ELF-1 (cell line): ENCODE measurements at regions not wholly inside any gene's neighbourhood (a gene's known extent, or its start where the extent isn't known, plus 50 kb on each side); places are given as distances from the start of the nearest gene placed in this dataset.
"Not testable (repeated sequence)": the region's sequence is repeated elsewhere in the genome, so short reads cannot be mapped to it uniquely, and the experiment has no call there.

ENCODE experiments used
- DNase-seq: peaks from one replicate; pipeline ENCODE4 v3.0.0-alpha.2; 2016; ENCODE audit warnings: low read depth, low spot score

- DNase-seq = no peak
Observed at GRCh38 chr9:31719262-31719661, 665.2 kb upstream of the ACO1 start.

- DNase-seq = no peak
Observed at GRCh38 chr9:31730398-31730797, 654.0 kb upstream of the ACO1 start.

GRCh38 chr9:31733166-31733565 is 651.3 kb upstream of the ACO1 start:
- DNase-seq = no peak

GRCh38 chr9:31736581-31737179 is 647.8 kb upstream of the ACO1 start:
- DNase-seq = no peak

- no peak for DNase-seq
Observed at GRCh38 chr9:31740705-31741104, 643.7 kb upstream of the ACO1 start.

- no peak for DNase-seq
Observed at GRCh38 chr9:31744589-31744988, 639.9 kb upstream of the ACO1 start.

GRCh38 chr9:31745468-31745867 is 639.0 kb upstream of the ACO1 start:
- DNase-seq = no peak

- DNase-seq = no peak
Observed at GRCh38 chr9:31745886-31746285, 638.6 kb upstream of the ACO1 start.

- no peak for DNase-seq
Observed at GRCh38 chr9:31753756-31754155, 630.7 kb upstream of the ACO1 start.

GRCh38 chr9:31759703-31760102 is 624.7 kb upstream of the ACO1 start:
- no peak for DNase-seq

GRCh38 chr9:31774021-31774420 is 610.4 kb upstream of the ACO1 start:
- DNase-seq = not testable (repeated sequence)

- DNase-seq = no peak
Observed at GRCh38 chr9:31774571-31774970, 609.9 kb upstream of the ACO1 start.

GRCh38 chr9:31776471-31776870 is 608.0 kb upstream of the ACO1 start:
- no peak for DNase-seq

GRCh38 chr9:31783491-31783890 is 601.0 kb upstream of the ACO1 start:
- DNase-seq = no peak

GRCh38 chr9:31790720-31791119 is 593.7 kb upstream of the ACO1 start:
- no peak for DNase-seq

- peak; percentile 64 for DNase-seq
Observed at GRCh38 chr9:31799953-31800609, 584.4 kb upstream of the ACO1 start.

- peak; percentile 31 for DNase-seq
Observed at GRCh38 chr9:31807574-31808256, 576.7 kb upstream of the ACO1 start.

GRCh38 chr9:31808766-31809165 is 575.7 kb upstream of the ACO1 start:
- peak; percentile 16 for DNase-seq

GRCh38 chr9:31820426-31820825 is 564.0 kb upstream of the ACO1 start:
- no peak for DNase-seq

GRCh38 chr9:31821583-31821982 is 562.9 kb upstream of the ACO1 start:
- DNase-seq = no peak

- DNase-seq = no peak
Observed at GRCh38 chr9:31823365-31823764, 561.1 kb upstream of the ACO1 start.

- no peak for DNase-seq
Observed at GRCh38 chr9:31824860-31825259, 559.6 kb upstream of the ACO1 start.

GRCh38 chr9:31837211-31837610 is 547.2 kb upstream of the ACO1 start:
- DNase-seq = no peak
